ENCODE measurements at regions not wholly inside any gene's neighbourhood (a gene's known extent, or its start where the extent isn't known, plus 50 kb on each side); places are given as distances from the start of the nearest gene placed in this dataset.

DNA sequence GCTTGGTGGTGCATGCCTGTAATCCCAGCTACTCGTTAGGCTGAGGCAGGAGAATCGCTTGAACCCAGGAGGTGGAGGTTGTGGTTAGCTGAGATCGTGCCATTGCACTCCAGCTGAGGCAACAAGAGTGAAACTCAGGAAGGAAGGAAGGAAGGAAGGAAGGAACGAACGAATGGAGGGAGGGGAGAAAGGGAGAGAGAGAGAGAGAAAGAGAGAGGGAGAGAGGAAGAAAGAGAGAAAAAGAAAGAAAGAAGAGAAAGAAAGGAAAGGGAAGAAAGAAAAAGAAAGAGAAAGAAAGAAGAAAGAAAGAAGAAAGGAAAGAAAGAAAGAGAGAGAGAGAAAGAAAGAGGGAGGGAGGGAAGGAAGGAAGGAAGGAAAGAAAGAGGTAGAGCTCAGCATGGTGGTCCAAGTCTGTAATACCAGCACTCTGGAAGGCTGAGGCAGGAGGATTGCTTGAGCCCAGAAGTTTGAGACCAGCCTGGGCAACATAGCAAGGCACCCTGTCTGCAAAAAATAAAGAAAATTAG, 81.9 kb downstream of the P2RY1 start:
- no TSS peak for BruUV-seq (replicated peaks)
- ChIA-PET RAD21 (ENCODE audit: unreplicated experiment) (no interaction called here), CTCF (no interaction called here), SMC1A (ENCODE audit: uncharacterized antibody, unreplicated experiment) (no interaction called here), POLR2A (no interaction called here)
- WGBS (ENCODE audit: insufficient coverage, insufficient replicate concordance, low lambda C conversion rate, missing lambda C conversion rate): 20% methylated on average over 5 of the region's 5 CpGs
- Histone ChIP-seq H3K4me3 (no peak overlapping the region), H3K79me2 (ENCODE audit: control insufficient read depth, insufficient read depth, low read length) (no peaks in the 10 kb centered on the region), H2AFZ (ENCODE audit: control insufficient read depth, low read depth, low read length) (no peak overlapping the region), H3K27ac (ENCODE audit: control insufficient read depth, insufficient read depth) (no peak overlapping the region), H3K27me3 (replicated peaks in 1 of 2; ENCODE audit: control insufficient read depth in 2 of 2, insufficient read depth in 2 of 2, low read length in 1 of 2) (no peaks in the 10 kb centered on the region), H3K4me1 (ENCODE audit: control insufficient read depth, insufficient read depth, low read length) (no peaks in the 10 kb centered on the region), H3K9ac (ENCODE audit: control insufficient read depth, insufficient read depth, low read length) (no peak overlapping the region), H3K9me3 (replicated peaks; ENCODE audit: control insufficient read depth, insufficient read depth, low read length) (no peaks in the 10 kb centered on the region), H3K4me2 (ENCODE audit: control insufficient read depth, insufficient read depth) (no peak overlapping the region), H3K36me3 (ENCODE audit: control insufficient read depth in 2 of 2, insufficient read depth in 2 of 2, low read length in 1 of 2) (no peaks in the 10 kb centered on the region), H4K20me1 (ENCODE audit: control insufficient read depth, insufficient read depth) (no peaks in the 10 kb centered on the region)
- intact Hi-C loops (cut with micrococcal nuclease; ENCODE audit: unreplicated experiment) (no loop called here), in situ Hi-C loops (cut with MboI) (no loop called here)
- DNase-seq (ENCODE audit: low read depth, low spot score) (no peak), FAIRE-seq (no peak), ATAC-seq (no peak)
- TF ChIP-seq, protein P1, sequence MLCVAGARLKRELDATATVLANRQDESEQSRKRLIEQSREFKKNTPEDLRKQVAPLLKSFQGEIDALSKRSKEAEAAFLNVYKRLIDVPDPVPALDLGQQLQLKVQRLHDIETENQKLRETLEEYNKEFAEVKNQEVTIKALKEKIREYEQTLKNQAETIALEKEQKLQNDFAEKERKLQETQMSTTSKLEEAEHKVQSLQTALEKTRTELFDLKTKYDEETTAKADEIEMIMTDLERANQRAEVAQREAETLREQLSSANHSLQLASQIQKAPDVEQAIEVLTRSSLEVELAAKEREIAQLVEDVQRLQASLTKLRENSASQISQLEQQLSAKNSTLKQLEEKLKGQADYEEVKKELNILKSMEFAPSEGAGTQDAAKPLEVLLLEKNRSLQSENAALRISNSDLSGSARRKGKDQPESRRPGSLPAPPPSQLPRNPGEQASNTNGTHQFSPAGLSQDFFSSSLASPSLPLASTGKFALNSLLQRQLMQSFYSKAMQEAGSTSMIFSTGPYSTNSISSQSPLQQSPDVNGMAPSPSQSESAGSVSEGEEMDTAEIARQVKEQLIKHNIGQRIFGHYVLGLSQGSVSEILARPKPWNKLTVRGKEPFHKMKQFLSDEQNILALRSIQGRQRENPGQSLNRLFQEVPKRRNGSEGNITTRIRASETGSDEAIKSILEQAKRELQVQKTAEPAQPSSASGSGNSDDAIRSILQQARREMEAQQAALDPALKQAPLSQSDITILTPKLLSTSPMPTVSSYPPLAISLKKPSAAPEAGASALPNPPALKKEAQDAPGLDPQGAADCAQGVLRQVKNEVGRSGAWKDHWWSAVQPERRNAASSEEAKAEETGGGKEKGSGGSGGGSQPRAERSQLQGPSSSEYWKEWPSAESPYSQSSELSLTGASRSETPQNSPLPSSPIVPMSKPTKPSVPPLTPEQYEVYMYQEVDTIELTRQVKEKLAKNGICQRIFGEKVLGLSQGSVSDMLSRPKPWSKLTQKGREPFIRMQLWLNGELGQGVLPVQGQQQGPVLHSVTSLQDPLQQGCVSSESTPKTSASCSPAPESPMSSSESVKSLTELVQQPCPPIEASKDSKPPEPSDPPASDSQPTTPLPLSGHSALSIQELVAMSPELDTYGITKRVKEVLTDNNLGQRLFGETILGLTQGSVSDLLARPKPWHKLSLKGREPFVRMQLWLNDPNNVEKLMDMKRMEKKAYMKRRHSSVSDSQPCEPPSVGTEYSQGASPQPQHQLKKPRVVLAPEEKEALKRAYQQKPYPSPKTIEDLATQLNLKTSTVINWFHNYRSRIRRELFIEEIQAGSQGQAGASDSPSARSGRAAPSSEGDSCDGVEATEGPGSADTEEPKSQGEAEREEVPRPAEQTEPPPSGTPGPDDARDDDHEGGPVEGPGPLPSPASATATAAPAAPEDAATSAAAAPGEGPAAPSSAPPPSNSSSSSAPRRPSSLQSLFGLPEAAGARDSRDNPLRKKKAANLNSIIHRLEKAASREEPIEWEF (IDR thresholded peaks at IDR 0.05; ENCODE audit: insufficient replicate concordance, low read depth, low read length): no peak
- TF ChIP-seq, protein P2, sequence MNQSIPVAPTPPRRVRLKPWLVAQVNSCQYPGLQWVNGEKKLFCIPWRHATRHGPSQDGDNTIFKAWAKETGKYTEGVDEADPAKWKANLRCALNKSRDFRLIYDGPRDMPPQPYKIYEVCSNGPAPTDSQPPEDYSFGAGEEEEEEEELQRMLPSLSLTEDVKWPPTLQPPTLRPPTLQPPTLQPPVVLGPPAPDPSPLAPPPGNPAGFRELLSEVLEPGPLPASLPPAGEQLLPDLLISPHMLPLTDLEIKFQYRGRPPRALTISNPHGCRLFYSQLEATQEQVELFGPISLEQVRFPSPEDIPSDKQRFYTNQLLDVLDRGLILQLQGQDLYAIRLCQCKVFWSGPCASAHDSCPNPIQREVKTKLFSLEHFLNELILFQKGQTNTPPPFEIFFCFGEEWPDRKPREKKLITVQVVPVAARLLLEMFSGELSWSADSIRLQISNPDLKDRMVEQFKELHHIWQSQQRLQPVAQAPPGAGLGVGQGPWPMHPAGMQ (IDR thresholded peaks at IDR 0.05; ENCODE audit: borderline replicate concordance): no peak
- no peak for TF ChIP-seq BHLHE40 (IDR thresholded peaks at IDR 0.05; ENCODE audit: borderline replicate concordance in 1 of 2, low read depth in 2 of 2, low read length in 1 of 2)
- no peak for TF ChIP-seq YBX1 (IDR thresholded peaks at IDR 0.05)
- no peak for TF ChIP-seq NFYA (IDR thresholded peaks at IDR 0.05; ENCODE audit: borderline replicate concordance, low read depth, low read length)
- no peak for TF ChIP-seq KDM1A (IDR thresholded peaks at IDR 0.05; ENCODE audit: borderline replicate concordance)
- TF ChIP-seq IKZF1 (conservative IDR thresholded peaks at IDR 0.05): no peak
- no peak for TF ChIP-seq MXI1 (IDR thresholded peaks at IDR 0.05; ENCODE audit: low read depth, low read length)
- TF ChIP-seq, protein P3, sequence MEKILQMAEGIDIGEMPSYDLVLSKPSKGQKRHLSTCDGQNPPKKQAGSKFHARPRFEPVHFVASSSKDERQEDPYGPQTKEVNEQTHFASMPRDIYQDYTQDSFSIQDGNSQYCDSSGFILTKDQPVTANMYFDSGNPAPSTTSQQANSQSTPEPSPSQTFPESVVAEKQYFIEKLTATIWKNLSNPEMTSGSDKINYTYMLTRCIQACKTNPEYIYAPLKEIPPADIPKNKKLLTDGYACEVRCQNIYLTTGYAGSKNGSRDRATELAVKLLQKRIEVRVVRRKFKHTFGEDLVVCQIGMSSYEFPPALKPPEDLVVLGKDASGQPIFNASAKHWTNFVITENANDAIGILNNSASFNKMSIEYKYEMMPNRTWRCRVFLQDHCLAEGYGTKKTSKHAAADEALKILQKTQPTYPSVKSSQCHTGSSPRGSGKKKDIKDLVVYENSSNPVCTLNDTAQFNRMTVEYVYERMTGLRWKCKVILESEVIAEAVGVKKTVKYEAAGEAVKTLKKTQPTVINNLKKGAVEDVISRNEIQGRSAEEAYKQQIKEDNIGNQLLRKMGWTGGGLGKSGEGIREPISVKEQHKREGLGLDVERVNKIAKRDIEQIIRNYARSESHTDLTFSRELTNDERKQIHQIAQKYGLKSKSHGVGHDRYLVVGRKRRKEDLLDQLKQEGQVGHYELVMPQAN (conservative IDR thresholded peaks at IDR 0.05): no peak
- no peak for TF ChIP-seq SMC3 (IDR thresholded peaks at IDR 0.05; ENCODE audit: borderline replicate concordance, low read length)
- TF ChIP-seq POLR2AphosphoS2 (IDR thresholded peaks at IDR 0.05; ENCODE audit: low read depth, low read length): no peak
- TF ChIP-seq, protein P4, sequence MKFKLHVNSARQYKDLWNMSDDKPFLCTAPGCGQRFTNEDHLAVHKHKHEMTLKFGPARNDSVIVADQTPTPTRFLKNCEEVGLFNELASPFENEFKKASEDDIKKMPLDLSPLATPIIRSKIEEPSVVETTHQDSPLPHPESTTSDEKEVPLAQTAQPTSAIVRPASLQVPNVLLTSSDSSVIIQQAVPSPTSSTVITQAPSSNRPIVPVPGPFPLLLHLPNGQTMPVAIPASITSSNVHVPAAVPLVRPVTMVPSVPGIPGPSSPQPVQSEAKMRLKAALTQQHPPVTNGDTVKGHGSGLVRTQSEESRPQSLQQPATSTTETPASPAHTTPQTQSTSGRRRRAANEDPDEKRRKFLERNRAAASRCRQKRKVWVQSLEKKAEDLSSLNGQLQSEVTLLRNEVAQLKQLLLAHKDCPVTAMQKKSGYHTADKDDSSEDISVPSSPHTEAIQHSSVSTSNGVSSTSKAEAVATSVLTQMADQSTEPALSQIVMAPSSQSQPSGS (IDR thresholded peaks at IDR 0.05; ENCODE audit: low read length): no peak
- TF ChIP-seq JUND (IDR thresholded peaks at IDR 0.05; ENCODE audit: low read depth, low read length): no peak
- TF ChIP-seq FOXM1 (IDR thresholded peaks at IDR 0.05; ENCODE audit: low read depth, low read length): no peak
- no peak for TF ChIP-seq TCF3 (IDR thresholded peaks at IDR 0.05; ENCODE audit: borderline replicate concordance, insufficient read depth, low read depth, low read length)
- no peak for TF ChIP-seq STAT1 (conservative IDR thresholded peaks at IDR 0.05)

Data from GM12878 (cell line).